Type B pancreatic cell (in vitro differentiated cells): ENCODE measurements at regions not wholly inside any gene's neighbourhood (a gene's known extent, or its start where the extent isn't known, plus 50 kb on each side); places are given as distances from the start of the nearest gene placed in this dataset.

ENCODE experiments used
- DNase-seq: peaks from one replicate; pipeline ENCODE4 v3.0.0; 2021; ENCODE audit warnings: mixed read lengths; ENCODE audit not compliant: unreplicated experiment; ENCODE audit errors: extremely low spot score
- H3K27ac Mint-ChIP-seq: 2 replicates; pipeline ENCODE4 v1.8.0; 2021; ENCODE audit warnings: mild to moderate bottlenecking, mixed read lengths
- H3K27me3 Mint-ChIP-seq: 2 replicates; pipeline ENCODE4 v1.8.0; 2021; ENCODE audit warnings: mixed read lengths
- H3K36me3 Mint-ChIP-seq: 2 replicates; pipeline ENCODE4 v1.8.0; 2021; ENCODE audit warnings: mixed read lengths
- H3K4me1 Mint-ChIP-seq: one replicate; pipeline ENCODE4 v1.8.0; 2021; ENCODE audit warnings: mixed read lengths; ENCODE audit not compliant: unreplicated experiment
- H3K4me3 Mint-ChIP-seq: 2 replicates; pipeline ENCODE4 v1.8.0; 2021; ENCODE audit warnings: mild to moderate bottlenecking, mixed read lengths
- H3K9me3 Mint-ChIP-seq: 2 replicates; pipeline ENCODE4 v1.8.0; 2021; ENCODE audit warnings: mixed read lengths
- CTCF ChIP-seq: fragments of 200-600 bp; sonication (generic); conservative IDR thresholded peaks from 2 replicates; pipeline ENCODE4 v1.5.0; 2021; ENCODE audit warnings: antibody characterized with exemption, mild to moderate bottlenecking

- Mint-ChIP-seq H3K27me3 (peaks cover 3% of the 10 kb centered on the region), H3K9me3 (no peaks in the 10 kb centered on the region), H3K4me1 (no peaks in the 10 kb centered on the region), H3K27ac (no peak overlapping the region), H3K36me3 (no peaks in the 10 kb centered on the region), H3K4me3 (no peak overlapping the region)
- TF ChIP-seq CTCF: no peak
- DNase-seq: no peak
Observed at GRCh38 chr9:108345826-108346225, 510.0 kb downstream of the ACTL7B start.

- TF ChIP-seq CTCF: no peak
- Mint-ChIP-seq H3K36me3 (no peaks in the 10 kb centered on the region), H3K27me3 (peaks cover 8% of the 10 kb centered on the region), H3K9me3 (no peaks in the 10 kb centered on the region), H3K27ac (no peak overlapping the region), H3K4me3 (no peak overlapping the region), H3K4me1 (no peaks in the 10 kb centered on the region)
- DNase-seq: no peak
Observed at GRCh38 chr9:108339251-108339650, 516.5 kb downstream of the ACTL7B start.

- no peak for DNase-seq
- Mint-ChIP-seq H3K27me3 (peaks cover 8% of the 10 kb centered on the region), H3K4me3 (no peak overlapping the region), H3K27ac (no peak overlapping the region), H3K4me1 (no peaks in the 10 kb centered on the region), H3K9me3 (peaks cover 4% of the 10 kb centered on the region), H3K36me3 (no peaks in the 10 kb centered on the region)
- TF ChIP-seq CTCF: no peak
Observed at GRCh38 chr9:108336575-108336974, 519.2 kb downstream of the ACTL7B start.

GRCh38 chr9:108333530-108333983, 522.2 kb downstream of the ACTL7B start:
- H3K36me3 Mint-ChIP-seq: peaks cover 4% of the 10 kb centered on the region
- H3K9me3 Mint-ChIP-seq: peaks cover 13% of the 10 kb centered on the region
- peaks cover 6% of the 10 kb centered on the region for H3K27me3 Mint-ChIP-seq
- no peak overlapping the region for H3K27ac Mint-ChIP-seq
- no peak for TF ChIP-seq CTCF
- no peak for DNase-seq
- H3K4me1 Mint-ChIP-seq: no peaks in the 10 kb centered on the region
- no peak overlapping the region for H3K4me3 Mint-ChIP-seq

- Mint-ChIP-seq H3K4me1 (no peaks in the 10 kb centered on the region), H3K27ac (no peak overlapping the region), H3K4me3 (no peak overlapping the region), H3K36me3 (peaks cover 4% of the 10 kb centered on the region), H3K9me3 (peaks cover 21% of the 10 kb centered on the region), H3K27me3 (no peaks in the 10 kb centered on the region)
- DNase-seq: no peak
- no peak for TF ChIP-seq CTCF
Observed at GRCh38 chr9:108331596-108331995, 524.2 kb downstream of the ACTL7B start.

GRCh38 chr9:108325406-108325805, 530.4 kb downstream of the ACTL7B start:
- Mint-ChIP-seq H3K27ac (no peak overlapping the region), H3K9me3 (peaks cover 13% of the 10 kb centered on the region), H3K27me3 (no peaks in the 10 kb centered on the region), H3K36me3 (peaks cover 4% of the 10 kb centered on the region), H3K4me3 (no peak overlapping the region), H3K4me1 (no peaks in the 10 kb centered on the region)
- DNase-seq: no peak
- no peak for TF ChIP-seq CTCF
